GM12801 (cell line): ENCODE measurements at regions not wholly inside any gene's neighbourhood (a gene's known extent, or its start where the extent isn't known, plus 50 kb on each side); places are given as distances from the start of the nearest gene placed in this dataset.

ENCODE experiments used
- TF ChIP-seq, protein P1 (sequence below): IDR thresholded peaks from one replicate; pipeline ENCODE4 v1.5.1; 2011; ENCODE audit warnings: control low read depth; ENCODE audit not compliant: insufficient read length; ENCODE audit errors: extremely low read depth

DNA sequence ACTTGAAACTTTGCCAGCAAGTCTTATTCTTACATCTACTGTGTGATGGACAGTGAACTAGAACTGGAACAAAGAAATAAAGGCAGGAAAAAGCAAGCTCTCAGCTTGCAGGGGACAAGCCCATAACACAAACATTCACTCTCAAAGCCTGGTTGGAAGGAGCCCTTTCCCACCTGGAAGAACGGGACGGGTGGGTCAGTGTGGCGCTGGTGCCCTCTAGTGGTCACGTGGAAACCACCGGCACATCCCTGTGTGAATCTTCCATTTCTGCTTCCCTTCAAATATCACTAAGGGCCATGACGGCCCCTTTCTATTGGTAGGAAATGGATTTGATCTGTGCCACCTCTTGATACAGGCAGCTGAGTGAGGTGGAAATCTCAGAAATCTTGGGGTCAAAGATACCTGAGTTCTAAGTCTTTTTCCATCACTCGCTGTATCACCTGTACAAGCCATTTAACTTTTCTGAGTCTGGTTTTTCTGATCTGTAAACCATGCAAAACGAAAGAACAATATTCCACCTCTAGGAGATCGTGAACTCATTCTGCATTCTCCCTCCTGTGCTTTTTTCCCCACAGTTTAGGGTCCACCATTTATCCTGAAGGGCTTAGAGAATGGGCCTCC lies 211.6 kb downstream of the MSX2 start:
- TF ChIP-seq, protein P1, sequence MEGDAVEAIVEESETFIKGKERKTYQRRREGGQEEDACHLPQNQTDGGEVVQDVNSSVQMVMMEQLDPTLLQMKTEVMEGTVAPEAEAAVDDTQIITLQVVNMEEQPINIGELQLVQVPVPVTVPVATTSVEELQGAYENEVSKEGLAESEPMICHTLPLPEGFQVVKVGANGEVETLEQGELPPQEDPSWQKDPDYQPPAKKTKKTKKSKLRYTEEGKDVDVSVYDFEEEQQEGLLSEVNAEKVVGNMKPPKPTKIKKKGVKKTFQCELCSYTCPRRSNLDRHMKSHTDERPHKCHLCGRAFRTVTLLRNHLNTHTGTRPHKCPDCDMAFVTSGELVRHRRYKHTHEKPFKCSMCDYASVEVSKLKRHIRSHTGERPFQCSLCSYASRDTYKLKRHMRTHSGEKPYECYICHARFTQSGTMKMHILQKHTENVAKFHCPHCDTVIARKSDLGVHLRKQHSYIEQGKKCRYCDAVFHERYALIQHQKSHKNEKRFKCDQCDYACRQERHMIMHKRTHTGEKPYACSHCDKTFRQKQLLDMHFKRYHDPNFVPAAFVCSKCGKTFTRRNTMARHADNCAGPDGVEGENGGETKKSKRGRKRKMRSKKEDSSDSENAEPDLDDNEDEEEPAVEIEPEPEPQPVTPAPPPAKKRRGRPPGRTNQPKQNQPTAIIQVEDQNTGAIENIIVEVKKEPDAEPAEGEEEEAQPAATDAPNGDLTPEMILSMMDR: peak; percentile 26

DNA sequence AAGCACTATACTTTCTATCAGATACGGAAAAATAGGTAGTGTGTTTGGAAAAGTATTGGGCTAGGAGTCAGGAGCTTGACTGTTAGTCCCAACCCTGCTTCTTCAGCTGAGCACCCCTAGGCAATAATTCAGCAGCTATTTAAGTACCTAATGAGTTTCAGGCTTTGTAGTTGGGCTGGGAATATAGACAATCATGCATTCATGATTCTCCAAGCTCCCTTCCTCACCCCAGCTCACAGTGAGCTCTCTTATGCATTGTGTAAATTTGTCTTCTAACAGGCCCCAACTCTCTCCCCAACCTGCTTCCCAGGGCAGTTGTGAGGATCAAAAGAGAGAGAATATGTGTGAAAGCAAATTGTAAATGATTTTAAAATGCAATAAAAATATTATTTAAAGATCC lies 201.2 kb downstream of the MSX2 start:
- TF ChIP-seq, protein P1: no peak

DNA sequence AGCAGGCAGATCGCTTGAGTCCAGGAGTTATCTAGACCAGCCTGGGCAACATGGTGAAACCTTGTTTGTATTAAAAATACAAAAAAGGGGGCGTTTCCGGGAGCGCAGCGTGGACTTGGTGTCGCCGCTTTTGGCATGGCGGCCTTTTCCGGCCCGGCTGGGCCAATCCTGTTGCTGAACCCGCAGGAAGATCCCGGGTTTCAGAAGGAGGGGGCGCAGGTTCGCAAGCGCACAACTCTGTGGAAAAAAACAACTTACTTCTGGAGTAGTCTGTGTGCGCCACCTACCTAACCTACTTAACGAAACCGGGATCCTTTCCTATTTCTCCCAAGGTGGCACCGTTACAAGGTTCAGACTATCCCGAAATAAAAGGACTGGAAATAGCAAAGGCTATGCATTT lies 198.6 kb downstream of the MSX2 start:
- TF ChIP-seq, protein P1: no peak

DNA sequence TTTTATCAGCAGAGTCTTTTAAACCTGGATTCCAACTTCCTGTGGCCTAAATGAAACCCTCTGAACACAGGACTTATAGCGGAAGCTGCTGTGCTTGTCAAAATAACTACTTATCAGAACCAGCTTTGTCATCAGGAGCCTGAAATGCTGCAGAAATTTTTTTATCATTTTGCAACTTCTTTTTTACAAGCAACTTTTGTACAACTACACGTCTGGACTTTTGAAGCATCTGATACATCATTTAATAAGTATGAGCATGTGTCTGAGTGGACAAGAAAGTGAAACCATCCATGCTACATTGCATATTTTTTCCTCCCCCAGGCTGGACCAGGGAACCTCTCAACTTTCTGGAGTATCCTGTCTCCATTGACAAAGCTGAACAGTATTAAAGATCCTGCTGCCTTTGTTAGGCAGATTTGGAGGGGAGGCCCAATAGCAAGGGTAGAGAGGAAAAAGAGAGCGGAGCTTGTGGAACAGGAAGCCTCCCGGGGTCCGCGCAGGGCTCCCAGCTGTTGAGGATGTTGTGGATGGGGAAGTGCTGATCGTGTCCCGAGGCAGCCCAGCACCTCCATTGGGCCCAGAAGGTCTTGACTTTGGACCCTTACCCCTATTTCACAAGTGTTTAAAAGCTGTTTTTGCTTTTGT lies 196.6 kb downstream of the MSX2 start:
- TF ChIP-seq, protein P1: no peak

DNA sequence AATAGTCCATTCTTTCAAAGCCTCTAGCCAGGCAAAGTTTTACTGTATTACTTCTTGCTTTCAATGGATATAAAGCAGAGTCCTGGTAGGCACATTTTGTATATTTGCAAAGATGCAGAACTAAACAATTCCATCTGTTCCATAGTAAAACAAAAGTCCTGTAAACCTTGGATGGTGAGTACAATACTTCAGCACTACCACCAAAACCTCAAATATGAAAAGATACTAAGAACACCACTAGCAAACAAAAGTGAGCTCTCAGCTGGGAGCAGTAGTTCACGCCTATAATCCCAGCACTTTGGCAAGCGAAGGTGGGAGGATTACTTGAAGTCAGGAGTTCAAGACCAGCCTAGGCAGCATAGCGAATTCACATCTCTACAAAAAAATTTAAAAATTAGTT lies 195.0 kb downstream of the MSX2 start:
- TF ChIP-seq, protein P1: no peak

DNA sequence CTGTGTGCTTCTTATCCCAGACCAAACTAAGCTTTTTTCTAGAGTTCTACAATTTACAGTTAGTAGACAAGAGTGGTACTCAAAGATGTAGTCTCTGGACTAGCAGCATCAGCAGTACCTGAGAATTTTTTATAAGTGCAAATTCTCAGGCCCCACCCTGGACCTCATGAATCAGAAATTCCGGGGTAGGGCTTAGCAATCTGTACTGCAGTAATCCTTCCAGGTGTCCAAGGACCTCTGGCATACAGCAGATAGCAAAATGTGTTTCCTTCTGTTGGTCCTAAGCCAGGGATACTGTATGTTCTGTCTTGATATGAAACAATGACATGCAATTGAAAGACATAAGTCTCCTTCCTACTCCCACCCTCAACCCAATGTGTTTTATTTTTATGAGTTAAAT lies 194.3 kb downstream of the MSX2 start:
- TF ChIP-seq, protein P1: no peak

DNA sequence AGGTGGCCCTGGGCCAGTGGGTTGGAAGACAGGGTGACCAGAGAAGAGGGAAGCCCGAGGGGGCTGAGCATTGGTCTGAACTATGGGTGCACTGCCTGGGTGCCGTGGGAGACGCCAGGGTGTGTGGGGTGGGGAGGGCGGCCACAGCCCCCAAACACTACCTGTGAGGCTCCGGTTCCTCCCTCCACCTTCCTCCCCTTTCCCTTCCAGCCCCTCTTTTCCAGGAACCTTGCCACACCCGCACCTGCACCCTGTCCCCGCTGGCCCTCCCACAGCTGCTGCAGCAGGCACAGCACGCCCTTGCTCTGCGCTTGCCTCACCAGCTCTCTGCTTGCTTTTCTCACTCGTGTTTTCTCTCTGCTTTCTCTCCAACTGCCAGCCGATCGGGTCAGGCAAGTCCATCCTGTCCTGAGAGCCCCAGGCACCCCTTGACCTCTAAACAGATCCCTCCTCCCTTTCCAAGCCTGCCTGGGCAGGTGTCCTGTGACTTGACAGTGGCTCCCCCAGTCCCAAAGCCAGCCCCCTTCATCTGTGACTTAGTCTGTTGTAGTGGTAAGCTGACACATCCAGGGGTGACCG lies 193.7 kb downstream of the MSX2 start:
- TF ChIP-seq, protein P1: no peak
